Fibroblast of the aortic adventitia (primary cell): ENCODE measurements at regions not wholly inside any gene's neighbourhood (a gene's known extent, or its start where the extent isn't known, plus 50 kb on each side); places are given as distances from the start of the nearest gene placed in this dataset.
"Not testable (repeated sequence)": the region's sequence is repeated elsewhere in the genome, so short reads cannot be mapped to it uniquely, and the experiment has no call there.

ENCODE experiments used
- DNase-seq: peaks from one replicate; pipeline ENCODE4 v3.0.0-alpha.2; 2010; ENCODE audit warnings: low read depth
- H3K4me3 ChIP-seq: 2 replicates; pipeline ENCODE4 v1.5.1; 2011; ENCODE audit warnings: low read depth, mild to moderate bottlenecking, control low read depth, low read length, moderate library complexity

GRCh38 chr3:195958736-195959135 lies 50.4 kb upstream of the TNK2 start:
- not testable (repeated sequence) for H3K4me3 ChIP-seq, DNase-seq
